LNCaP clone FGC (cell line): ENCODE measurements at regions not wholly inside any gene's neighbourhood (a gene's known extent, or its start where the extent isn't known, plus 50 kb on each side); places are given as distances from the start of the nearest gene placed in this dataset.

Source experiments
- DNase-seq: peaks from one replicate; pipeline ENCODE4 v3.0.0-alpha.2; 2011; ENCODE audit warnings: low read depth
- H3K4me3 ChIP-seq: 2 replicates; pipeline ENCODE4 v1.5.1; 2011; ENCODE audit warnings: mild to moderate bottlenecking, low read depth, low read length, control low read depth
- CTCF ChIP-seq: IDR thresholded peaks from 2 replicates; pipeline ENCODE4 v1.5.1; 2012; ENCODE audit warnings: mild to moderate bottlenecking; ENCODE audit not compliant: control insufficient read depth, insufficient read depth; ENCODE audit errors: extremely low read depth

GRCh38 chr9:27625751-27626150, 52.5 kb upstream of the C9orf72 start:
- TF ChIP-seq CTCF = no peak
- H3K4me3 ChIP-seq = no peak overlapping the region
- no peak for DNase-seq

GRCh38 chr9:27626244-27627187, 53.2 kb upstream of the C9orf72 start:
- no peak for DNase-seq
- H3K4me3 ChIP-seq = no peak overlapping the region
- no peak for TF ChIP-seq CTCF

- TF ChIP-seq CTCF = no peak
- no peak overlapping the region for H3K4me3 ChIP-seq
- DNase-seq = no peak
Measured at GRCh38 chr9:27627188-27627564, 53.9 kb upstream of the C9orf72 start.

GRCh38 chr9:27628311-27628710, 55.0 kb upstream of the C9orf72 start:
- no peak overlapping the region for H3K4me3 ChIP-seq
- TF ChIP-seq CTCF = no peak
- no peak for DNase-seq

- DNase-seq = peak; percentile 14
- no peak for TF ChIP-seq CTCF
Measured at GRCh38 chr9:27629425-27629824, 56.1 kb upstream of the C9orf72 start.

GRCh38 chr9:27632254-27632653, 59.0 kb upstream of the C9orf72 start:
- H3K4me3 ChIP-seq = no peak overlapping the region
- no peak for TF ChIP-seq CTCF
- no peak for DNase-seq

More at GRCh38 chr9:27629425-27629824, 56.1 kb upstream of the C9orf72 start:
- no peak overlapping the region for H3K4me3 ChIP-seq
